Body of pancreas (tissue), 4 donors: ENCODE measurements at regions not wholly inside any gene's neighbourhood (a gene's known extent, or its start where the extent isn't known, plus 50 kb on each side); places are given as distances from the start of the nearest gene placed in this dataset.

Experiments
- ATAC-seq: fragments of 150-250 bp; one replicate; pipeline ENCODE4 v1.9.1; 2016
- DNase-seq, 4 donors: peaks; one replicate each; pipeline ENCODE4 v3.0.0-alpha.2; 2019
- H3K27ac ChIP-seq, 4 donors: fragments of 200-600 bp; sonication (generic); 1 replicate in 3 of 4; 2 replicates in 1 of 4; pipeline versions ENCODE4 v1.5.1 to v1.6.1; 2016 to 2019; ENCODE audit warnings: mild to moderate bottlenecking in 1 of 4, mixed read lengths in 1 of 4, moderate library complexity in 1 of 4
- H3K27me3 ChIP-seq, 2 donors: fragments of 200-600 bp; sonication (generic); one replicate each; pipeline ENCODE4 v1.6.0; 2016; ENCODE audit warnings: mild to moderate bottlenecking in 1 of 2
- H3K36me3 ChIP-seq, 2 donors: fragments of 200-600 bp; sonication (generic); replicated peaks in 1 of 2; 2 replicates each; pipeline ENCODE4 v1.5.1; 2016; ENCODE audit warnings: low read depth in 2 of 2; ENCODE audit not compliant: insufficient read depth in 1 of 2
- H3K4me1 ChIP-seq: fragments of 200-600 bp; sonication (generic); one replicate; pipeline ENCODE4 v1.6.0; 2016
- H3K4me3 ChIP-seq, 2 donors: fragments of 200-600 bp; sonication (generic); 1 replicate in 1 of 2; 2 replicates in 1 of 2; pipeline ENCODE4 v1.5.1; 2016 to 2019
- H3K9me3 ChIP-seq, 3 donors: fragments of 200-600 bp; sonication (generic); 1 replicate in 2 of 3; 2 replicates in 1 of 3; pipeline ENCODE4 v1.5.1; 2016
- CTCF ChIP-seq, 7 experiments: fragments of 450-650 bp in 4 of 7; fragments of 200-600 bp in 3 of 7; sonication (generic) in 3 of 7; IDR thresholded peaks; one replicate each; pipeline ENCODE4 v1.5.1; 2016 to 2019; ENCODE audit warnings: antibody characterized with exemption in 7 of 7
- POLR2A ChIP-seq, 3 donors: fragments of 450-650 bp; IDR thresholded peaks; one replicate each; pipeline ENCODE4 v1.6.1; 2016; ENCODE audit warnings: antibody characterized with exemption in 3 of 3, mild to moderate bottlenecking in 2 of 3
- WGBS, 2 donors: methylation state at CpG; one replicate each; pipeline ENCODE4 v1.1.5; 2017; 5-methylcytosine and 5-hydroxymethylcytosine counted together
- intact Hi-C: fragments of 100-400 bp; cut with DNase I; formaldehyde crosslinking; loops from one replicate; pipeline ENCODE4 v1.15.1; 2023

DNA sequence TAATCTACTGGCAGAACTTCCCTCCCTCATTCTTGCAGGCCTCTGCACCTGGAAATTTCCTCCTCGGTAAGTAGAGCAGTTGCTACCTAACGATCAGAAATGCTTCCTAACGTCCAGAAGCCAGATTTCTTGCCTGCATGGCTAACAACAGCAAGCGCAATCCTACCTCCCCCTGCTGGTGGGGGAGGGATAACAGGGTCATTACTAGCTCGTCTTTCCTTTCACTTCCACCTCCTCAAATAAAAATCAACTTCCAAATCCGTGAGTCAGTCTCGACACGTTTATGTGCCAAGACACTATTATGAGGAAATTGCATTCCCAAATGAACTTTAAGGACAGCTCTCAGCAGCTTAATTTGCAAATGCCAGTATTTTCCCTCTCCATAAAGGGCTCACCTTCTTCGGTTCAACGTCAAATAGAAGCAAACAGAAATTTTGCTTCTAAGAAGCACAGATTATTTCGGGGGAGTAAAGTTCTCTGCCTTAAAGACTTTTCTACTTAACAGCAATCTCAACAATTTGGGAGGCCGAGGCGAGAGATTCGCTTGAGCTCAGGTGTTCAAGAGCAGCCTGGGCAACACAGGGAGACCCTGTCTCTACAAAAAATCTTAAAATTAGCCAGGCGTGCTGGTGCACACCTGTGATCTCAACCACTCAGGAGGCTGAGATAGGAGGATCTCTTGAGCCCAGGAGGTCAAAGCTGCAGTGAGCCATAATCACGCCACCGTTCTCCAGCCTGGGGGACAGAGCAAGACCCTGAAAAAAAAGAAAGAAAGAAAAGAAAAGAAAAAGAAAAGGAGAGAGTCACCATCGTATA is 188.6 kb upstream of the PSMD7 start:
- TF ChIP-seq CTCF (IDR thresholded peaks at IDR 0.05) (peak; percentile 38 to 79 (median 69)), POLR2A (IDR thresholded peaks at IDR 0.05) (no peak)
- no peaks in the 10 kb centered on the region for H3K27me3 ChIP-seq
- intact Hi-C loops, result no loop called here
- DNase-seq (peak; percentile 74 to 84 (median 77)), ATAC-seq (peak; percentile 88)
- H3K4me1 ChIP-seq, result peaks cover 6% of the 10 kb centered on the region
- H3K9me3 ChIP-seq, result no peaks in the 10 kb centered on the region
- WGBS, 2 donors, result 28 to 36% methylated on average over 16 to 18 of the region's 18 CpGs
- H3K4me3 ChIP-seq, result no peak overlapping the region
- no peaks in the 10 kb centered on the region for H3K36me3 ChIP-seq
- peak overlapping the region in 2 of 4 donors; percentile 1 to 13 for H3K27ac ChIP-seq

- ATAC-seq (no peak), DNase-seq (no peak)
- 37% methylated on average over 2 of the region's 2 CpGs for WGBS, 2 donors
- no peaks in the 10 kb centered on the region for H3K36me3 ChIP-seq
- H3K4me1 ChIP-seq, result peaks cover 6% of the 10 kb centered on the region
- H3K4me3 ChIP-seq, result no peak overlapping the region
- no peaks in the 10 kb centered on the region for H3K9me3 ChIP-seq
- no peak for TF ChIP-seq POLR2A (IDR thresholded peaks at IDR 0.05)
- no peak for TF ChIP-seq CTCF (IDR thresholded peaks at IDR 0.05)
- no peak overlapping the region for H3K27ac ChIP-seq
- intact Hi-C loops, result no loop called here
- no peaks in the 10 kb centered on the region for H3K27me3 ChIP-seq
Observed at GRCh38 chr16:74104022-74104421, 192.6 kb upstream of the PSMD7 start.

DNA sequence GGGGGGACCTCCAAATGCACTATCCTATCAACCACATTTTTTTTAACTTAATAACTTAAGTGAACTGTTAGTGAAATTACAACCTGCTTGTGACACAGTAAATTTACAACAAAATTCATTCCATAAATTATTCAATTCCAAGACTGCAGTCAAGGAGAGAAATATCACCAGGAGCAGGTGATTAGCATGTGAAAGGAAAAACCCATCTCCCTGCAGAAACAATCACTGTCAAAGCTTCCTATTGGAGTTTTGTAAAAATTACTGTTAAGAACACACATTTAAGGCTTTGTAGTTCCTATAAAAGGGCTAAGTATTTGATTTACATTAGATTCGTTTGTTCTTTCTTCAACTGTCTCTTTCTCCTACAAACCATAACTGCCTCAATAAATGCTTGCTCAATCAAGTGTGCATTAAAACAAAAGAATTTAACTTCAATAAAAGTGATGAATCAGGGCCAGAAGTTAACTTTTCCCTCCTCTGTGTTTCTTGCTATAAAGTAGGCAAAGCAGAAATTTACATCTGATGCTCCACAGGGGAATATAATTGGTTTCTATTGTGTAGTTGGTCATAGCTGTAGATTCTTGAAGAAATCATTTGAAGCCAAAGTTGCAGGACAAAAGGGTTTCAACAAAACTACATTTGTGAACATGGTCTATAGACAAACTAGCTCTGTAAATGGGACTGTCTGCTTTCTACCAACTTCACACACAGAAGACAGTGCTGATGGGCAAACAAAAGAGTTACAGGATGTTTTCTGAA is 195.1 kb upstream of the PSMD7 start:
- no peak for DNase-seq
- Histone ChIP-seq H3K9me3 (no peaks in the 10 kb centered on the region), H3K4me1 (no peaks in the 10 kb centered on the region), H3K27me3 (no peaks in the 10 kb centered on the region), H3K4me3 (no peak overlapping the region), H3K36me3 (no peaks in the 10 kb centered on the region), H3K27ac (no peak overlapping the region)
- 63 to 74% methylated on average over 1 of the region's 1 CpG for WGBS, 2 donors
- intact Hi-C loops, result no loop called here
- ATAC-seq, result no peak
- TF ChIP-seq CTCF (IDR thresholded peaks at IDR 0.05), result no peak
- no peak for TF ChIP-seq POLR2A (IDR thresholded peaks at IDR 0.05)

DNA sequence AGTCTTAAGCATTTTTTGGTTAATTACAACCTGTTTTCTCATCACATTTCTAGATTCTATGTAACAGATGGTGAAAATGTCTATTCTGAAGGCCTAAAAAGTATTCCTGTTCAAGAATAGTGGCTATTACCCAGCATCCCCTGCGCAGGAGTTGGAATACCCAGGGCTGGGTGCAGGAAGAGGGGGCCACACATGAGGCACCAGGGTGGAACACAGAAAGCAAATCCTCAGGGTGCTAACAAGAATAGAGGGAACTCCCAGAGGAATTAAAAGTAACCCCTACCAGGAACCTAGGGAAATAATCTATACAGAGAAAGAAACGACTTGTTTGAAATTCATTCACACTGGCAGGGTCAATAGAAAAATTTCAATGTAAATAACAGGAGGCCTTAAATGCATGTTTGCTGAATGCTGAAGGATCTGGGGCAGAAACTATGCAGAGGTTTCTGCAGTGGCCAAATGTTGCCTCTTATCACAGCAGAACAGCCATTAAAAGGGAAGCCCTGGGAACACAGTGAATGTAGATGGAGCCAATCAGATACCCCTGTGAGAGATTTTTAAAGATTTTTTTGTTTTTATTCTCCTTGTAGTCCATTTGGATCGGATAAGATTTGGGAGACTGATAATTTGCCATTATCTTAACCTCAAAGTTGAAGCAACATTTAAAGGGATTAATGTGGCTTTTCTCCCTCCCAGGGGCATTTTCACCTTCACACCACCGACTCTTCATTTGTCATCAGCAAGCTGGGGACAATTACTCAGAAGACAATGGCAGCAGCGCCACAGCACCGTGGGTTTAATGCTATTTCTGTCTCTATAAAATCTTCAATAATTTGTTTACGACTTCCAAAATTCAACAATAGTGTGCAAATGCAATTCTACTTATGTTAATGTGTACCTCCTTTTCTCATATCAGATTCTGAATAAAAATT is 196.0 kb upstream of the PSMD7 start:
- no peaks in the 10 kb centered on the region for H3K9me3 ChIP-seq
- intact Hi-C loops, result no loop called here
- no peaks in the 10 kb centered on the region for H3K36me3 ChIP-seq
- TF ChIP-seq CTCF (IDR thresholded peaks at IDR 0.05) (no peak), POLR2A (IDR thresholded peaks at IDR 0.05) (no peak)
- ATAC-seq, result no peak
- no peaks in the 10 kb centered on the region for H3K27me3 ChIP-seq
- no peak for DNase-seq
- WGBS, 2 donors, result 56 to 58% methylated on average over 7 of the region's 7 CpGs
- no peak overlapping the region for H3K27ac ChIP-seq
- no peak overlapping the region for H3K4me3 ChIP-seq
- no peaks in the 10 kb centered on the region for H3K4me1 ChIP-seq
